ENCODE measurements at regions not wholly inside any gene's neighbourhood (a gene's known extent, or its start where the extent isn't known, plus 50 kb on each side); places are given as distances from the start of the nearest gene placed in this dataset.

DNA sequence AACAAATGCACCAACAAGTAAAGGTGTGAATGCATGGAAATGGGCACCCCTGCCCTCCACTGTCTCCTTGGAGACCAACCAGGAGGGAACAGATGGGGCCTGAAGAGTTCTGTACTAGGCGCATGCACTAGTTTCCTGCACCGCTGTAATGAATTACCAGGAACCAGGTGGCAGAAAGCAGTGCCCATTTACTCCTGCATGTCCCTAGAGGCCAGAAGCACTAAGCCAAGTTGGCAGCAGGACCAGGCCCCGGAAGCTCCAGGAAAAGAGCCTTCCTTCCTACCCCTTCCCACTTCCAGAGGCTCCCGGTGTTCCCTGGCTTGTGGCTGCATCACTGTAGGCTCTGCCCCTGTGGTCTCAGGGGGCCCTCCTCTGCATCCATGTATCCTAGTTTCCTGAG lies 237.5 kb upstream of the PPP2R2D start:
- ATAC-seq, result no peak
- TF ChIP-seq, protein P1, sequence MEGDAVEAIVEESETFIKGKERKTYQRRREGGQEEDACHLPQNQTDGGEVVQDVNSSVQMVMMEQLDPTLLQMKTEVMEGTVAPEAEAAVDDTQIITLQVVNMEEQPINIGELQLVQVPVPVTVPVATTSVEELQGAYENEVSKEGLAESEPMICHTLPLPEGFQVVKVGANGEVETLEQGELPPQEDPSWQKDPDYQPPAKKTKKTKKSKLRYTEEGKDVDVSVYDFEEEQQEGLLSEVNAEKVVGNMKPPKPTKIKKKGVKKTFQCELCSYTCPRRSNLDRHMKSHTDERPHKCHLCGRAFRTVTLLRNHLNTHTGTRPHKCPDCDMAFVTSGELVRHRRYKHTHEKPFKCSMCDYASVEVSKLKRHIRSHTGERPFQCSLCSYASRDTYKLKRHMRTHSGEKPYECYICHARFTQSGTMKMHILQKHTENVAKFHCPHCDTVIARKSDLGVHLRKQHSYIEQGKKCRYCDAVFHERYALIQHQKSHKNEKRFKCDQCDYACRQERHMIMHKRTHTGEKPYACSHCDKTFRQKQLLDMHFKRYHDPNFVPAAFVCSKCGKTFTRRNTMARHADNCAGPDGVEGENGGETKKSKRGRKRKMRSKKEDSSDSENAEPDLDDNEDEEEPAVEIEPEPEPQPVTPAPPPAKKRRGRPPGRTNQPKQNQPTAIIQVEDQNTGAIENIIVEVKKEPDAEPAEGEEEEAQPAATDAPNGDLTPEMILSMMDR (IDR thresholded peaks at IDR 0.05), result no peak

DNA sequence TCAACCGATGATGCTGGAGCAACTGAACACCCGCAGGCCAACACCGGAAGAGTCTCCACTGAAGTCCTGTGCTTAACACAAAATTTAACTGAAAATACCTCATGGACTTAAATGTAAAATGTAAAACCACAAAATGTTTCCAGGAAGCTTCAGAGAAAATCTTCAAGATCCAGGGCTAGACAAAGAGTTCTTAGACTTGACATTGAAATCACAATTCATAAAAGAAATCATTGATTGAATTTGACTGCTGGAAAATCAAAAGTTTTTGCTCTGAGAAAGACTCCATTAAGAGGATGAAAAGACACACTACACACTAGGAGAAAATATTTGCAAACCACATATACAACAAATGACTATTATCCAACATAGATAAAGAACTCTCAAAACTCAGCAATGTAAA lies 234.7 kb upstream of the PPP2R2D start:
- DNase-seq, result no peak
- Histone ChIP-seq H3K4me3 (no peak overlapping the region), H3K36me3 (ENCODE audit: low read depth) (no peaks in the 10 kb centered on the region), H3K9me3 (no peaks in the 10 kb centered on the region), H3K4me1 (ENCODE audit: low read depth) (no peaks in the 10 kb centered on the region)
- intact Hi-C loops (cut with DNase I, micrococcal nuclease), result no loop called here
- TF ChIP-seq, protein P1 (IDR thresholded peaks at IDR 0.05), result no peak
- no peak for ATAC-seq

More for the DNA sequence above, 237.5 kb upstream of the PPP2R2D start:
- no peak for DNase-seq
- Histone ChIP-seq H3K9me3 (no peaks in the 10 kb centered on the region), H3K4me3 (no peak overlapping the region), H3K36me3 (ENCODE audit: low read depth) (no peaks in the 10 kb centered on the region), H3K4me1 (ENCODE audit: low read depth) (no peaks in the 10 kb centered on the region)
- intact Hi-C loops (cut with DNase I, micrococcal nuclease), result no loop called here

DNA sequence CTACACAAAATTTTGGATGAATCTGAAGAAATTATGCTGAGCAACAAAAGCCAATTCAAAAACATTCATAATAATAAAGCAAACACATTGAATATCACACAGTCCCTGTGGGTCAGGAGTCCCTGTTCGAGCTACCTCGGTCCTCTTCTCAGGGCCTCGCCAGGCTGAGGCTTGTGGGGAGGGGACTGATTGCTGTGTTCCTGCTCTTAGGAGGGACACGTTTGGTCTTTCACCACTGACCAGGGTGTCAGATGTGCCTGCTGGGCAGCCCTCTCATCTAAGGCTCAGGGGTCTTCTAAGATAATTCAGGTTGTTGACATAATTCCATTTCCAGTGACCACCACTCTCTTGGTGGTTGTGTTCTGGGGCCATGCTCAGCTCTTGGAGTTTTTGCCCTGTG lies 233.8 kb upstream of the PPP2R2D start:
- intact Hi-C loops (cut with DNase I, micrococcal nuclease), result no loop called here
- TF ChIP-seq, protein P1 (IDR thresholded peaks at IDR 0.05), result no peak
- no peak for DNase-seq
- Histone ChIP-seq H3K9me3 (peaks cover 5% of the 10 kb centered on the region), H3K4me3 (no peak overlapping the region), H3K4me1 (ENCODE audit: low read depth) (no peaks in the 10 kb centered on the region), H3K36me3 (ENCODE audit: low read depth) (no peaks in the 10 kb centered on the region)
- ATAC-seq, result no peak

DNA sequence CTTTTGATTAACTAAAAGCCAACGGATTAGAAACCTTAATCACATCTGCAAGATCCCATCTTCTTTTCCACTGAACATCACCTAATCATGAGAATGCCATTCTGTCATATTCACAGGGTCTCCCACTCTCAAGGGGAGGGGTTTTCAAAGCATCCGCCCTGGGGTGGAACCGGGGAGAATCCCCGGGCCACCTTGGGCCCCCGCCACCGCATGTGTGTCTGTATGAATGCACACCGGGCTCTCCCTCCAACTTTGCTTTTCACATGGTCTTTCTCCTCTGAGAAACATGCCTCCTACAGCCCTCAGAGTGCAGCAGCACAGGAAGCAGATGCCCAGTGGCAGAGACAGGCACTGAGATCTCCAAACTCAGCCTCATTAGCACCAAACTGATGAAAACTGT lies 233.2 kb upstream of the PPP2R2D start:
- intact Hi-C loops (cut with DNase I, micrococcal nuclease), result no loop called here
- ATAC-seq, result no peak
- TF ChIP-seq, protein P1 (IDR thresholded peaks at IDR 0.05), result no peak
- H3K4me3 ChIP-seq, result no peak overlapping the region
- H3K9me3 ChIP-seq, result peaks cover 5% of the 10 kb centered on the region
- no peaks in the 10 kb centered on the region for H3K36me3 ChIP-seq (ENCODE audit: low read depth)
- no peak for DNase-seq
- no peaks in the 10 kb centered on the region for H3K4me1 ChIP-seq (ENCODE audit: low read depth)

DNA sequence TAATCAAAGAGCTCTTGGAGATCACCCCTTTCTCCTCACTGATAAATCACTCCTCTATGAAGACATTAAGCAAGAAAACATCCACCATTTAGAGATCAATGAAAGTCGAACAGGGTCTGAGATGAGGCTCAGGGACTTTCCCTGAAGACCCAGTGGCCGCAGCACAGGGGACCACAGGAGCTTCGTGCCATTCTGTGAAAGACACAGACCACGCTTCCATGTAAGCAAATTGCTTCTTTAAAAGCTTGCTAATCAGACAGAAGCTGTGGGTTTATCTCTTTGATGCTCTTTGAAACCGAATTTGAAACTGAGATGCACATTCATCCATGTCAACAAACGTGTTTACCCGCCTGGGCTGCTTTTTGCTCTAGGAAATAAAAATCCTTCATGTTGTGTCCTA lies 231.9 kb upstream of the PPP2R2D start:
- H3K36me3 ChIP-seq (ENCODE audit: low read depth), result no peaks in the 10 kb centered on the region
- H3K4me1 ChIP-seq (ENCODE audit: low read depth), result no peaks in the 10 kb centered on the region
- peaks cover 5% of the 10 kb centered on the region for H3K9me3 ChIP-seq
- ATAC-seq (no peak), DNase-seq (no peak)
- intact Hi-C loops (cut with DNase I, micrococcal nuclease), result no loop called here
- TF ChIP-seq, protein P1 (IDR thresholded peaks at IDR 0.05), result no peak
- no peak overlapping the region for H3K4me3 ChIP-seq

GRCh38 chr10:131669838-131670237 lies 231.0 kb upstream of the PPP2R2D start:
- DNase-seq (no peak), ATAC-seq (no peak)
- intact Hi-C loops (cut with DNase I, micrococcal nuclease), result no loop called here
- Histone ChIP-seq H3K4me3 (no peak overlapping the region), H3K9me3 (peaks cover 5% of the 10 kb centered on the region), H3K4me1 (ENCODE audit: low read depth) (no peaks in the 10 kb centered on the region), H3K36me3 (ENCODE audit: low read depth) (no peaks in the 10 kb centered on the region)
- TF ChIP-seq, protein P1 (IDR thresholded peaks at IDR 0.05), result no peak

Data from mucosa of descending colon (tissue), 3 donors.